H1 (cell line): ENCODE measurements at regions not wholly inside any gene's neighbourhood (a gene's known extent, or its start where the extent isn't known, plus 50 kb on each side); places are given as distances from the start of the nearest gene placed in this dataset.

ENCODE experiments used
- CTCF ChIA-PET: fragments of 300-600 bp; sonication (Branson Sonifier 250); formaldehyde crosslinking; loops from one replicate; lab custom pipeline; 2021; ENCODE audit not compliant: partially characterized antibody; lab: Charles Lee
- POLR2A ChIA-PET: fragments of 300-600 bp; sonication (Branson Sonifier 250); formaldehyde crosslinking; loops from one replicate; lab custom pipeline; 2021; ENCODE audit warnings: inconsistent platforms; ENCODE audit not compliant: partially characterized antibody; lab: Charles Lee
- DNase-seq, 2 experiments: peaks; one replicate each; pipeline versions ENCODE4 v3.0.0 to v3.0.0-alpha.2; 2010 to 2022; ENCODE audit warnings: low spot score in 2 of 2, low read depth in 1 of 2, mixed read lengths in 1 of 2
- FAIRE-seq: peaks from 2 replicates; lab custom pipeline; 2011; peaks lifted over from hg19 to GRCh38; lab: Jason Lieb, UNC
- H2AFZ ChIP-seq: 2 replicates; pipeline ENCODE4 v1.8.1; 2012; ENCODE audit warnings: low read length, inconsistent platforms
- H2AK5ac ChIP-seq: 2 replicates; pipeline ENCODE4 v1.6.1; 2013; ENCODE audit warnings: low read depth, low read length
- H2BK120ac ChIP-seq: replicated peaks from 2 replicates; pipeline ENCODE3; 2013; ENCODE audit warnings: low read depth, low read length, inconsistent platforms
- H2BK12ac ChIP-seq: 2 replicates; pipeline ENCODE4 v1.6.1; 2013; ENCODE audit warnings: low read depth, low read length
- H2BK15ac ChIP-seq: 2 replicates; pipeline ENCODE4 v1.6.1; 2013; ENCODE audit warnings: low read length
- H2BK20ac ChIP-seq: 2 replicates; pipeline ENCODE4 v1.6.1; 2013; ENCODE audit warnings: low read length
- H2BK5ac ChIP-seq: 2 replicates; pipeline ENCODE4 v1.6.1; 2013; ENCODE audit warnings: low read depth, low read length
- H3K14ac ChIP-seq: 2 replicates; pipeline ENCODE4 v1.6.1; 2013; ENCODE audit warnings: inconsistent platforms; ENCODE audit not compliant: insufficient read length
- H3K18ac ChIP-seq: 2 replicates; pipeline ENCODE4 v1.6.1; 2013; ENCODE audit warnings: low read length; ENCODE audit errors: extremely low read depth
- H3K23ac ChIP-seq: 2 replicates; pipeline ENCODE4 v1.6.1; 2013; ENCODE audit warnings: inconsistent platforms; ENCODE audit not compliant: insufficient read length
- H3K23me2 ChIP-seq: 2 replicates; pipeline ENCODE4 v1.6.1; 2013; ENCODE audit warnings: low read depth, low read length
- H3K27ac ChIP-seq: 2 replicates; pipeline ENCODE4 v1.6.1; 2011; ENCODE audit warnings: low read depth, low read length, inconsistent platforms
- H3K27me3 ChIP-seq, 4 experiments: replicated peaks in 1 of 4; 1 replicate in 1 of 4; 2 replicates in 3 of 4; pipeline versions ENCODE4 v1.6.1 to v1.8.1; 2011 to 2013; ENCODE audit warnings: low read length in 3 of 4, mild to moderate bottlenecking in 3 of 4, inconsistent platforms in 2 of 4, mixed read lengths in 2 of 4, moderate library complexity in 1 of 4; ENCODE audit not compliant: control insufficient read depth in 3 of 4, insufficient read depth in 3 of 4; ENCODE audit errors: extremely low read depth in 1 of 4
- H3K36me3 ChIP-seq, 4 experiments: 2 replicates each; pipeline versions ENCODE4 v1.6.1 to v1.8.1; 2011 to 2013; ENCODE audit warnings: mild to moderate bottlenecking in 4 of 4, low read length in 3 of 4, moderate library complexity in 2 of 4, control low read depth in 1 of 4, inconsistent platforms in 1 of 4; ENCODE audit not compliant: insufficient read depth in 4 of 4, control insufficient read depth in 2 of 4
- H3K4ac ChIP-seq: replicated peaks from 2 replicates; pipeline ENCODE3; 2013; ENCODE audit warnings: low read length, low read depth, mixed read lengths, inconsistent platforms; ENCODE audit not compliant: insufficient read length
- H3K4me1 ChIP-seq, 4 experiments: replicated peaks in 1 of 4; 1 replicate in 1 of 4; 2 replicates in 3 of 4; pipeline versions ENCODE4 v1.6.1 to v1.8.1; 2011 to 2013; ENCODE audit warnings: low read length in 3 of 4, inconsistent platforms in 2 of 4, mixed read lengths in 1 of 4; ENCODE audit not compliant: insufficient read depth in 4 of 4, control insufficient read depth in 3 of 4
- H3K4me2 ChIP-seq, 2 experiments: 2 replicates each; pipeline versions ENCODE4 v1.6.1 to v1.8.1; 2011 to 2013; ENCODE audit warnings: low read depth in 2 of 2, low read length in 2 of 2, control low read depth in 1 of 2, inconsistent platforms in 1 of 2, mild to moderate bottlenecking in 1 of 2; ENCODE audit not compliant: insufficient read depth in 1 of 2
- H3K4me3 ChIP-seq, 4 experiments: fragments of 200-600, 300-600 bp in 1 of 4; sonication (generic), shearing (Covaris generic), sonication (Bioruptor Twin) in 1 of 4; 2 replicates each; pipeline versions ENCODE4 v1.5.1 to v1.8.1; 2011 to 2016; ENCODE audit warnings: low read length in 4 of 4, low read depth in 3 of 4, control low read depth in 2 of 4, inconsistent platforms in 2 of 4, mild to moderate bottlenecking in 2 of 4, mixed read lengths in 1 of 4, moderate library complexity in 1 of 4; ENCODE audit not compliant: insufficient read depth in 2 of 4; ENCODE audit errors: extremely low read depth in 1 of 4
- H3K56ac ChIP-seq: replicated peaks from 2 replicates; pipeline ENCODE3; 2013; ENCODE audit warnings: low read depth, mild to moderate bottlenecking, mixed read lengths, low read length, inconsistent platforms; ENCODE audit not compliant: insufficient read length
- H3K79me1 ChIP-seq: 2 replicates; pipeline ENCODE4 v1.6.1; 2013; ENCODE audit warnings: low read depth, low read length, control low read depth
- H3K79me2 ChIP-seq, 2 experiments: 2 replicates each; pipeline versions ENCODE4 v1.6.1 to v1.8.1; 2012 to 2013; ENCODE audit warnings: low read length in 2 of 2, mild to moderate bottlenecking in 2 of 2, inconsistent platforms in 1 of 2; ENCODE audit not compliant: insufficient read depth in 2 of 2, control insufficient read depth in 1 of 2
- H3K9ac ChIP-seq, 4 experiments: replicated peaks in 1 of 4; 1 replicate in 1 of 4; 2 replicates in 3 of 4; pipeline versions ENCODE4 v1.6.1 to v1.8.1; 2011 to 2013; ENCODE audit warnings: low read depth in 3 of 4, low read length in 3 of 4, control low read depth in 2 of 4, mild to moderate bottlenecking in 2 of 4, moderate library complexity in 2 of 4, inconsistent platforms in 1 of 4; ENCODE audit errors: extremely low read depth in 1 of 4
- H3K9me3 ChIP-seq, 2 experiments: 2 replicates each; pipeline versions ENCODE4 v1.6.1 to v1.8.1; 2012 to 2013; ENCODE audit warnings: mild to moderate bottlenecking in 2 of 2, moderate library complexity in 2 of 2, control low read depth in 1 of 2, inconsistent platforms in 1 of 2, low read depth in 1 of 2, low read length in 1 of 2, mixed read lengths in 1 of 2; ENCODE audit not compliant: insufficient read depth in 2 of 2
- H4K20me1 ChIP-seq, 2 experiments: replicated peaks in 1 of 2; 2 replicates each; pipeline versions ENCODE3 to v1.8.1; 2011 to 2013; ENCODE audit warnings: inconsistent platforms in 2 of 2, low read length in 2 of 2, mild to moderate bottlenecking in 1 of 2; ENCODE audit not compliant: insufficient read depth in 2 of 2, control insufficient read depth in 1 of 2
- H4K5ac ChIP-seq: 2 replicates; pipeline ENCODE4 v1.6.1; 2013; ENCODE audit warnings: low read length, low read depth, mixed read lengths, inconsistent platforms; ENCODE audit not compliant: insufficient read length
- H4K8ac ChIP-seq: 2 replicates; pipeline ENCODE4 v1.8.0; 2013; ENCODE audit warnings: mild to moderate bottlenecking, moderate library complexity, low read length, inconsistent platforms; ENCODE audit not compliant: insufficient read depth; ENCODE audit errors: extremely low read depth
- H4K91ac ChIP-seq: replicated peaks from 2 replicates; pipeline ENCODE3; 2013; ENCODE audit warnings: low read length, mixed read lengths, inconsistent platforms; ENCODE audit not compliant: insufficient read length
- CTCF ChIP-seq, 3 experiments: IDR thresholded peaks; 1 replicate in 2 of 3; 2 replicates in 1 of 3; pipeline versions ENCODE4 v1.5.1 to v1.6.1; 2011; ENCODE audit warnings: low read length in 3 of 3, mild to moderate bottlenecking in 3 of 3, inconsistent platforms in 2 of 3, low read depth in 1 of 3, moderate library complexity in 1 of 3; ENCODE audit not compliant: insufficient read depth in 1 of 3; ENCODE audit errors: control extremely low read depth in 1 of 3
- RAD21 ChIP-seq, 2 experiments: IDR thresholded peaks in 1 of 2; conservative IDR thresholded peaks in 1 of 2; 2 replicates each; pipeline ENCODE4 v1.6.1; 2011; ENCODE audit warnings: low read depth in 2 of 2, low read length in 2 of 2, improper control_type of control experiment in 1 of 2, inconsistent platforms in 1 of 2, mild to moderate bottlenecking in 1 of 2, moderate library complexity in 1 of 2
- SIRT6 ChIP-seq: IDR thresholded peaks from one replicate; pipeline ENCODE4 v1.7.1; 2012; ENCODE audit warnings: low read length, inconsistent platforms
- WGBS, 2 experiments: shearing (Covaris generic) in 1 of 2; methylation state at CpG; one replicate each; pipeline versions ENCODE4 v1.1.6 to v1.1.7; 2013 to 2015; ENCODE audit warnings: low lambda C conversion rate in 2 of 2, mixed read lengths in 2 of 2, inconsistent platforms in 1 of 2, low coverage in 1 of 2, missing lambda C conversion rate in 1 of 2; ENCODE audit not compliant: insufficient replicate concordance in 2 of 2, insufficient coverage in 1 of 2, insufficient read length in 1 of 2; ENCODE audit errors: extremely low coverage in 1 of 2, missing lambda C conversion rate in 1 of 2; 5-methylcytosine and 5-hydroxymethylcytosine counted together

DNA sequence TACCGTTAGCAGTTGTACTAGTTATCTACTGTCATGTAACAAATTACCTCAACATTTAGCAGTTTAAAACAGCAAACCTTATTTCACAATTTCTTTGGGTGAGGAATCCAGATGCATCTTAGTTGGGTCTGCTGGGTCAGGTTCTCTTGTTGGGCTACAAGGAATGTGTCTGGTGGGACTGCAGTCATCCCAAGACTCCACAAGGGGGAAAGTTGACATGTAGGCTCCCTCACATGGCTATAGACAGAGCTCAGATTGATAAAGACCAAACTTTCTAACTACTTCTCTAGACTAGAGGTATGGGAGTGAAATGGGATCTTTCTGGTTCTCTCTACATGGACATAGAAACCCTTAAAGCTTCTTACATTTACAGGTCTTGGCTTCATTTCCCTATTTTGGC lies 160.9 kb downstream of the UCK2 start:
- H4K20me1 ChIP-seq: no peaks in the 10 kb centered on the region
- H4K8ac ChIP-seq: no peak overlapping the region
- no peak overlapping the region for H3K23ac ChIP-seq
- no peak overlapping the region for H2BK120ac ChIP-seq
- peak; percentile 81 for FAIRE-seq
- no peaks in the 10 kb centered on the region for H3K9me3 ChIP-seq
- no peak overlapping the region for H3K14ac ChIP-seq
- no peak overlapping the region for H2AFZ ChIP-seq
- no peak overlapping the region for H2AK5ac ChIP-seq
- no peaks in the 10 kb centered on the region; the same call in 1 of the 2 replicates for H3K23me2 ChIP-seq
- no peak overlapping the region for H3K4me2 ChIP-seq
- no peak overlapping the region for H2BK5ac ChIP-seq
- no peak overlapping the region for H4K91ac ChIP-seq
- H3K27ac ChIP-seq: no peak overlapping the region
- no peaks in the 10 kb centered on the region for H3K36me3 ChIP-seq
- no peak overlapping the region for H4K5ac ChIP-seq
- no peak overlapping the region for H3K9ac ChIP-seq
- no peak overlapping the region for H2BK15ac ChIP-seq
- POLR2A ChIA-PET: no interaction called here
- peak in 2 of 3 experiments; percentile 34 to 37; a peak in 2 of 4 replicates for TF ChIP-seq CTCF (IDR thresholded peaks at IDR 0.05; ENCODE audit: control extremely low read depth in 1 of 3, insufficient read depth in 1 of 3, low read depth in 1 of 3, low read length in 3 of 3)
- TF ChIP-seq RAD21 (IDR thresholded peaks at IDR 0.05 in 1 of 2, conservative IDR thresholded peaks at IDR 0.05 in 1 of 2; ENCODE audit: low read depth in 2 of 2, low read length in 2 of 2): peak; percentile 42 to 46
- no peak for TF ChIP-seq SIRT6
- H3K79me1 ChIP-seq: no peaks in the 10 kb centered on the region
- CTCF ChIA-PET: interaction anchor here (0.6 to 2.0 kb wide), 13 partner anchors 9 to 446 kb away, joined by 3 to 15 read pairs (median 4); no protein-coding TSS in a partner anchor
- no peaks in the 10 kb centered on the region for H3K79me2 ChIP-seq
- no peaks in the 10 kb centered on the region for H3K4me1 ChIP-seq
- H3K27me3 ChIP-seq: no peaks in the 10 kb centered on the region
- no peak overlapping the region for H3K18ac ChIP-seq
- H3K4ac ChIP-seq: no peak overlapping the region
- 89% methylated on average over 1 of the region's 1 CpG; no CpG with 5 or more reads in 1 of the 2 experiments for WGBS, 2 experiments
- DNase-seq: no peak
- H3K56ac ChIP-seq: no peak overlapping the region
- no peak overlapping the region for H2BK20ac ChIP-seq
- no peak overlapping the region for H3K4me3 ChIP-seq
- no peak overlapping the region for H2BK12ac ChIP-seq
